Astrocyte (in vitro differentiated cells and primary cell): ENCODE measurements at regions not wholly inside any gene's neighbourhood (a gene's known extent, or its start where the extent isn't known, plus 50 kb on each side); places are given as distances from the start of the nearest gene placed in this dataset.

Experiments used
- DNase-seq: peaks from one replicate; pipeline ENCODE4 v3.0.0-alpha.2; 2010; ENCODE audit warnings: low read depth
- FAIRE-seq: peaks from 2 replicates; lab custom pipeline; 2011; peaks lifted over from hg19 to GRCh38; lab: Jason Lieb, UNC
- H2AFZ ChIP-seq: 2 replicates; pipeline ENCODE4 v1.6.0; 2012; ENCODE audit warnings: low read depth, low read length, inconsistent platforms
- H3K27ac ChIP-seq: 2 replicates; pipeline ENCODE4 v1.5.1; 2011; ENCODE audit warnings: low read depth, low read length, inconsistent platforms
- H3K27me3 ChIP-seq: 2 replicates; pipeline ENCODE4 v1.6.0; 2011; ENCODE audit warnings: low read length, inconsistent platforms; ENCODE audit not compliant: insufficient read depth
- H3K36me3 ChIP-seq: 2 replicates; pipeline ENCODE4 v1.5.1; 2011; ENCODE audit warnings: low read length, inconsistent platforms; ENCODE audit not compliant: insufficient read depth
- H3K4me1 ChIP-seq: 2 replicates; pipeline ENCODE4 v1.5.1; 2011; ENCODE audit warnings: low read length, inconsistent platforms; ENCODE audit not compliant: insufficient read depth
- H3K4me2 ChIP-seq: 2 replicates; pipeline ENCODE4 v1.6.0; 2012; ENCODE audit warnings: low read length, inconsistent platforms
- H3K4me3 ChIP-seq: 2 replicates; pipeline ENCODE4 v1.5.1; 2011; ENCODE audit warnings: low read depth, mild to moderate bottlenecking, low read length, inconsistent platforms; ENCODE audit not compliant: insufficient read depth
- H3K79me2 ChIP-seq: 2 replicates; pipeline ENCODE4 v1.6.0; 2012; ENCODE audit warnings: mild to moderate bottlenecking, low read length, inconsistent platforms; ENCODE audit not compliant: insufficient read depth
- H3K9ac ChIP-seq: 2 replicates; pipeline ENCODE4 v1.6.0; 2012; ENCODE audit warnings: mild to moderate bottlenecking, low read length, inconsistent platforms
- H3K9me3 ChIP-seq: 2 replicates; pipeline ENCODE4 v1.5.1; 2012; ENCODE audit warnings: low read depth, mild to moderate bottlenecking, low read length, inconsistent platforms; ENCODE audit not compliant: insufficient read depth
- H4K20me1 ChIP-seq: 2 replicates; pipeline ENCODE4 v1.6.0; 2012; ENCODE audit warnings: low read length, inconsistent platforms; ENCODE audit not compliant: insufficient read depth
- H3K27ac Mint-ChIP-seq: one replicate; pipeline ENCODE4 v1.8.0; 2021; ENCODE audit warnings: mild to moderate bottlenecking, mixed read lengths; ENCODE audit not compliant: unreplicated experiment
- H3K27me3 Mint-ChIP-seq: one replicate; pipeline ENCODE4 v1.8.0; 2021; ENCODE audit warnings: low read depth, mixed read lengths; ENCODE audit not compliant: unreplicated experiment
- H3K36me3 Mint-ChIP-seq: one replicate; pipeline ENCODE4 v1.8.0; 2021; ENCODE audit warnings: low read depth, mixed read lengths; ENCODE audit not compliant: unreplicated experiment
- H3K4me1 Mint-ChIP-seq: one replicate; pipeline ENCODE4 v1.8.0; 2021; ENCODE audit warnings: low read depth, mixed read lengths; ENCODE audit not compliant: unreplicated experiment
- H3K4me3 Mint-ChIP-seq: one replicate; pipeline ENCODE4 v1.8.0; 2021; ENCODE audit warnings: mild to moderate bottlenecking, moderate library complexity, mixed read lengths; ENCODE audit not compliant: unreplicated experiment
- H3K9me3 Mint-ChIP-seq: one replicate; pipeline ENCODE4 v1.8.0; 2021; ENCODE audit warnings: mild to moderate bottlenecking, mixed read lengths; ENCODE audit not compliant: unreplicated experiment
- EZH2 ChIP-seq: IDR thresholded peaks from 2 replicates; pipeline ENCODE4 v1.6.1; 2012; ENCODE audit warnings: mild to moderate bottlenecking, low read length, inconsistent platforms; ENCODE audit not compliant: insufficient read depth
- TF ChIP-seq, protein P1 (sequence below): IDR thresholded peaks from 2 replicates; pipeline ENCODE4 v1.5.1; 2011; ENCODE audit warnings: low read depth, mild to moderate bottlenecking, inconsistent platforms, low read length, moderate library complexity; ENCODE audit not compliant: insufficient read depth

DNA sequence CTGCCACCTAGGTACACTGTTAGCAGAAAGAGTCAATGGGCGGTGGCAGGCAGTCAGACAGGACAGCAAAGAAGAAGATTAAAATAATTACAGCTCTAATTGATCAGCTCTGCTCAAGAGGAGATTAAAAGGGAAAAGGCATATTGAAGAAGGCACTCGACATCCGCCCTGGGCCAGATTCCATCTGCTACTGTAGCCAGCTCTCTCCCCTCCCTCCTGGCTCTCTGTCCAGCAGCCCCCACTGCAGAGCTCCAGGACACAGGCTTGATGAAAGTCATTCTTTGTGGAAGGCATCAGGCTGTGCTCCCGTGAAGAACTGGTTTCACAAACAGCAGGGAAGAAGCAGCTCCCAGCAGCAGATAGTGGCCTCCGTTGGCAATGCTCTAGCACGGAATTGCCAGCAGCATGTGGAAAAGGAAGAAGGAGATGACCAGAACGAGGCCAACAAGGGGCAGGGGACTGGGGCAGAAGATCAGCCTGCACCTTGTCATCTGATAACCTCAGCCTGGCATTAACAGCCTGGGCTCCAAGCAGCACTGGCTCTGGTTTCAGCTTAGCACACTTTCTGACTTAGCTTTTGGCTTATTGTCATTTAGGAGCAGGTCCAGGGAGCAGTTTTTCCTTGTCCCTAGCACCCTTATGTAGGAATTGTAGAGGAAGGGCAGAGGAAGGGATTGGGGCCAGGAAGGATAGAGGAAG, 465.9 kb downstream of the KIF16B start:
- Mint-ChIP-seq H3K36me3 (no peaks in the 10 kb centered on the region), H3K27ac (no peak overlapping the region)

DNA sequence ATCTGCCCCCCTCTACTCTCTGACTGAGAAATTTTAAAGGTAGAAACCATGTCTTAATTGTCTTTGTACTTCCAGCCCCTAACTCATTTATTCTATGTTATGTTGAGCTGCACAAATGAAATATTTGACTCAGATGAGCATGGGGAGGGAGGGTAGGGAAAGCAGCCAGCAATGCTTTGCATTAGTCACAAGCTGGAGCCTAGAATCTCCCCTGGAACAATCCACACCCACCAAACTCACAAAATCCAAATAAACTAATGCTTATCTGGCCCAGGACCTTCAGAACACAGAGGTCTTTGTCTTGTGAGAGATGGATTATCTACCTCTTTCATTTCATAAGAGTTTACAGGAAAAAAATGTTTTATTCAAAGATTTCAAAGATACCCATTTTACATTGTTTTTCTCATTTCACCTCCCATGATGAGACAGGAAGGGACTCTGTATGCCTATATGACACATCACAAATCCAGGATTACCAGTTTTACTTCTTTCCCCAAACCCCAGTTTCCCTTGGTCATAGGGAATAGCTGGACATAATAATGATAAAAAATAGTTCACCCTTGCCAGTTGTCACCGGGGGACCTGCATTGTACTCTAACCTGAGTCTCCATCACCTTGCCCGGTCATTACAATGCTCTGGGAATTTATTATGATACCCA, 466.9 kb downstream of the KIF16B start:
- no peak for DNase-seq
- no peak overlapping the region for H3K4me2 ChIP-seq
- no peak overlapping the region for H3K4me3 ChIP-seq
- no peaks in the 10 kb centered on the region for H3K4me1 ChIP-seq
- Mint-ChIP-seq H3K9me3 (no peaks in the 10 kb centered on the region), H3K36me3 (no peaks in the 10 kb centered on the region), H3K4me3 (no peak overlapping the region), H3K27ac (no peak overlapping the region), H3K27me3 (peaks cover 9% of the 10 kb centered on the region), H3K4me1 (no peaks in the 10 kb centered on the region)
- H4K20me1 ChIP-seq = no peaks in the 10 kb centered on the region
- H3K9me3 ChIP-seq = no peaks in the 10 kb centered on the region
- no peaks in the 10 kb centered on the region for H3K79me2 ChIP-seq
- H3K9ac ChIP-seq = no peak overlapping the region
- TF ChIP-seq EZH2 = no peak
- TF ChIP-seq, protein P1, sequence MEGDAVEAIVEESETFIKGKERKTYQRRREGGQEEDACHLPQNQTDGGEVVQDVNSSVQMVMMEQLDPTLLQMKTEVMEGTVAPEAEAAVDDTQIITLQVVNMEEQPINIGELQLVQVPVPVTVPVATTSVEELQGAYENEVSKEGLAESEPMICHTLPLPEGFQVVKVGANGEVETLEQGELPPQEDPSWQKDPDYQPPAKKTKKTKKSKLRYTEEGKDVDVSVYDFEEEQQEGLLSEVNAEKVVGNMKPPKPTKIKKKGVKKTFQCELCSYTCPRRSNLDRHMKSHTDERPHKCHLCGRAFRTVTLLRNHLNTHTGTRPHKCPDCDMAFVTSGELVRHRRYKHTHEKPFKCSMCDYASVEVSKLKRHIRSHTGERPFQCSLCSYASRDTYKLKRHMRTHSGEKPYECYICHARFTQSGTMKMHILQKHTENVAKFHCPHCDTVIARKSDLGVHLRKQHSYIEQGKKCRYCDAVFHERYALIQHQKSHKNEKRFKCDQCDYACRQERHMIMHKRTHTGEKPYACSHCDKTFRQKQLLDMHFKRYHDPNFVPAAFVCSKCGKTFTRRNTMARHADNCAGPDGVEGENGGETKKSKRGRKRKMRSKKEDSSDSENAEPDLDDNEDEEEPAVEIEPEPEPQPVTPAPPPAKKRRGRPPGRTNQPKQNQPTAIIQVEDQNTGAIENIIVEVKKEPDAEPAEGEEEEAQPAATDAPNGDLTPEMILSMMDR = no peak
- no peaks in the 10 kb centered on the region for H3K27me3 ChIP-seq
- no peak overlapping the region for H2AFZ ChIP-seq
- no peaks in the 10 kb centered on the region for H3K36me3 ChIP-seq
- no peak for FAIRE-seq
- no peak overlapping the region for H3K27ac ChIP-seq

More for the DNA sequence above, 465.9 kb downstream of the KIF16B start:
- no peak overlapping the region for H3K9ac ChIP-seq
- TF ChIP-seq, protein P1 = no peak
- TF ChIP-seq EZH2 = no peak
- Mint-ChIP-seq H3K4me1 (no peaks in the 10 kb centered on the region), H3K9me3 (no peaks in the 10 kb centered on the region), H3K4me3 (no peak overlapping the region), H3K27me3 (peaks cover 7% of the 10 kb centered on the region)
- H3K36me3 ChIP-seq = no peaks in the 10 kb centered on the region
- no peak overlapping the region for H3K27ac ChIP-seq
- FAIRE-seq (no peak), DNase-seq (no peak)
- H3K4me1 ChIP-seq = no peaks in the 10 kb centered on the region
- H3K27me3 ChIP-seq = no peaks in the 10 kb centered on the region
- no peaks in the 10 kb centered on the region for H3K9me3 ChIP-seq
- no peaks in the 10 kb centered on the region for H4K20me1 ChIP-seq
- H3K79me2 ChIP-seq = no peaks in the 10 kb centered on the region
- no peak overlapping the region for H3K4me2 ChIP-seq
- H2AFZ ChIP-seq = no peak overlapping the region
- no peak overlapping the region for H3K4me3 ChIP-seq

DNA sequence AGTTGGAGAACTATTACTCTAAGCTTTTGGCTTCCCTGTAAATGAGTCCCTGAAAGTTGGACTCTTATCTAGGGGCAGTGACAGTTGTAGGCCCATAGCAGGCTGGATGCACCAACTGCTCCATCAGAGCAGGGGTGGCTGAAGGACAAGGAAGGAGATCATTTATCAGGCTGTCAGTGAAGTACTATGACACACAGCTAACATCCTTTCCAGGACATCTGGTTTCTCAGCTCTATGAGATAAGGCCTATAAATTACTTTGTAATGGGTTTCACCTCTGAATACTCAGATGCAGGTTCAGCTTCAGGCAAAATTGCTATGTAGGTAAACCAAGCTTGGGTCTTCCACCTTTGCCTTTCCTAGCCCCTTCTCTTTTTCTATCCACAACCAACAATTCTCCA, 468.5 kb downstream of the KIF16B start:
- H3K4me1 ChIP-seq = no peaks in the 10 kb centered on the region

More for the DNA sequence above, 468.5 kb downstream of the KIF16B start:
- Histone ChIP-seq H3K9me3 (no peaks in the 10 kb centered on the region), H4K20me1 (no peaks in the 10 kb centered on the region), H2AFZ (no peak overlapping the region), H3K36me3 (no peaks in the 10 kb centered on the region), H3K79me2 (no peaks in the 10 kb centered on the region), H3K9ac (no peak overlapping the region), H3K27ac (no peak overlapping the region), H3K27me3 (no peaks in the 10 kb centered on the region), H3K4me3 (no peak overlapping the region), H3K4me2 (no peak overlapping the region)
- no peak overlapping the region for H3K27ac Mint-ChIP-seq
- H3K27me3 Mint-ChIP-seq = peaks cover 12% of the 10 kb centered on the region
- H3K4me3 Mint-ChIP-seq = no peak overlapping the region
- no peak for DNase-seq
- no peak for FAIRE-seq
- no peaks in the 10 kb centered on the region for H3K9me3 Mint-ChIP-seq
- TF ChIP-seq, protein P1 = no peak
- TF ChIP-seq EZH2 = no peak
- no peaks in the 10 kb centered on the region for H3K36me3 Mint-ChIP-seq
- no peaks in the 10 kb centered on the region for H3K4me1 Mint-ChIP-seq
